GM12864 (cell line): ENCODE measurements at regions not wholly inside any gene's neighbourhood (a gene's known extent, or its start where the extent isn't known, plus 50 kb on each side); places are given as distances from the start of the nearest gene placed in this dataset.

Source experiments
- DNase-seq: peaks from one replicate; pipeline ENCODE4 v3.0.0-alpha.2; 2011; ENCODE audit warnings: low read depth
- H3K4me3 ChIP-seq: 2 replicates; pipeline ENCODE4 v1.5.1; 2011; ENCODE audit warnings: mild to moderate bottlenecking, low read depth, low read length, control low read depth
- CTCF ChIP-seq: IDR thresholded peaks from 2 replicates; pipeline ENCODE4 v1.5.1; 2011; ENCODE audit warnings: low read depth, mild to moderate bottlenecking, moderate library complexity, low read length, control low read depth, inconsistent platforms; ENCODE audit errors: missing control alignments

- no peak for DNase-seq
- no peak overlapping the region for H3K4me3 ChIP-seq
- TF ChIP-seq CTCF = no peak
These were observed 266.6 kb downstream of the COL12A1 start for GRCh38 chr6:74939151-74939708.

- DNase-seq = no peak
- TF ChIP-seq CTCF = no peak
These were observed 267.9 kb downstream of the COL12A1 start for GRCh38 chr6:74937936-74938335.

GRCh38 chr6:74936886-74937285 is 269.0 kb downstream of the COL12A1 start:
- DNase-seq = no peak
- H3K4me3 ChIP-seq = no peak overlapping the region
- no peak for TF ChIP-seq CTCF

More at GRCh38 chr6:74937936-74938335, 267.9 kb downstream of the COL12A1 start:
- no peak overlapping the region for H3K4me3 ChIP-seq

- no peak overlapping the region for H3K4me3 ChIP-seq
- no peak for TF ChIP-seq CTCF
- DNase-seq = no peak
These were observed 273.5 kb downstream of the COL12A1 start for GRCh38 chr6:74932232-74932888.

- DNase-seq = no peak
- no peak for TF ChIP-seq CTCF
- H3K4me3 ChIP-seq = no peak overlapping the region
These were observed 274.3 kb downstream of the COL12A1 start for GRCh38 chr6:74931558-74931957.

GRCh38 chr6:74928203-74928602 is 277.6 kb downstream of the COL12A1 start:
- H3K4me3 ChIP-seq = no peak overlapping the region
- DNase-seq = no peak
- no peak for TF ChIP-seq CTCF

GRCh38 chr6:74927299-74927698 is 278.6 kb downstream of the COL12A1 start:
- H3K4me3 ChIP-seq = no peak overlapping the region
- TF ChIP-seq CTCF = no peak
- no peak for DNase-seq
